Keratinocyte (primary cell): ENCODE measurements at regions not wholly inside any gene's neighbourhood (a gene's known extent, or its start where the extent isn't known, plus 50 kb on each side); places are given as distances from the start of the nearest gene placed in this dataset.

ENCODE experiments used
- DNase-seq: peaks from one replicate; pipeline ENCODE4 v3.0.0-alpha.2; 2011; ENCODE audit warnings: low read depth, missing footprints, low spot score
- FAIRE-seq: peaks from 2 replicates; lab custom pipeline; 2011; peaks lifted over from hg19 to GRCh38; lab: Jason Lieb, UNC
- H2AFZ ChIP-seq: 2 replicates; pipeline ENCODE4 v1.6.0; 2012; ENCODE audit warnings: low read length, control low read depth, inconsistent platforms; ENCODE audit not compliant: control insufficient read depth
- H3K27ac ChIP-seq: 2 replicates; pipeline ENCODE4 v1.5.1; 2011; ENCODE audit warnings: low read length; ENCODE audit not compliant: control insufficient read depth, insufficient read depth
- H3K27me3 ChIP-seq: 3 replicates; pipeline ENCODE4 v1.6.0; 2011; ENCODE audit warnings: low read length; ENCODE audit not compliant: control insufficient read depth, insufficient read depth; ENCODE audit errors: extremely low read depth
- H3K36me3 ChIP-seq, 2 experiments: 2 replicates in 1 of 2; 3 replicates in 1 of 2; pipeline ENCODE4 v1.5.1; 2011; ENCODE audit warnings: low read length in 2 of 2, mild to moderate bottlenecking in 1 of 2; ENCODE audit not compliant: control insufficient read depth in 2 of 2, insufficient read depth in 2 of 2; ENCODE audit errors: extremely low read depth in 1 of 2
- H3K4me1 ChIP-seq: 3 replicates; pipeline ENCODE4 v1.5.1; 2011; ENCODE audit warnings: low read length; ENCODE audit not compliant: control insufficient read depth, insufficient read depth; ENCODE audit errors: extremely low read depth
- H3K4me2 ChIP-seq: 3 replicates; pipeline ENCODE4 v1.6.0; 2011; ENCODE audit warnings: low read depth, low read length; ENCODE audit not compliant: control insufficient read depth, insufficient read depth; ENCODE audit errors: extremely low read depth
- H3K4me3 ChIP-seq, 3 experiments: fragments of 200-600 bp in 1 of 3; sonication (generic) in 1 of 3; 2 replicates in 2 of 3; 3 replicates in 1 of 3; pipeline ENCODE4 v1.5.1; 2011 to 2016; ENCODE audit warnings: low read length in 3 of 3, mild to moderate bottlenecking in 3 of 3, control low read depth in 2 of 3, inconsistent platforms in 1 of 3, low read depth in 1 of 3, mixed read lengths in 1 of 3, mixed run types in 1 of 3, moderate library complexity in 1 of 3; ENCODE audit not compliant: control insufficient read depth in 2 of 3, insufficient read depth in 2 of 3; ENCODE audit errors: extremely low read depth in 1 of 3
- H3K79me2 ChIP-seq: 2 replicates; pipeline ENCODE4 v1.6.0; 2012; ENCODE audit warnings: low read length; ENCODE audit not compliant: control insufficient read depth, insufficient read depth
- H3K9ac ChIP-seq: 3 replicates; pipeline ENCODE4 v1.6.0; 2011; ENCODE audit warnings: low read length; ENCODE audit not compliant: control insufficient read depth, insufficient read depth; ENCODE audit errors: extremely low read depth
- H3K9me1 ChIP-seq: 3 replicates; pipeline ENCODE4 v1.6.0; 2011; ENCODE audit warnings: low read length; ENCODE audit not compliant: control insufficient read depth, insufficient read depth; ENCODE audit errors: extremely low read depth
- H3K9me3 ChIP-seq: 2 replicates; pipeline ENCODE4 v1.5.1; 2012; ENCODE audit warnings: low read depth, low read length; ENCODE audit not compliant: control insufficient read depth
- H4K20me1 ChIP-seq: 3 replicates; pipeline ENCODE4 v1.6.0; 2011; ENCODE audit warnings: low read length; ENCODE audit not compliant: control insufficient read depth, insufficient read depth; ENCODE audit errors: extremely low read depth
- EZH2 ChIP-seq: IDR thresholded peaks from one replicate; pipeline ENCODE4 v1.6.1; 2012; ENCODE audit warnings: inconsistent platforms, mild to moderate bottlenecking, low read length, moderate library complexity
- dilution Hi-C: fragments of 300-500 bp; cut with MboI; formaldehyde crosslinking; loops from one replicate; pipeline ENCODE4 v1.7.0; 2020; ENCODE audit warnings: low sequenced_read_pairs; ENCODE audit not compliant: extremely low pct_ligation_motif_present
- TF ChIP-seq, protein P1 (sequence below), 3 experiments: IDR thresholded peaks in 1 of 3; conservative IDR thresholded peaks in 1 of 3; optimal IDR thresholded peaks in 1 of 3; 2 replicates in 2 of 3; 3 replicates in 1 of 3; pipeline versions ENCODE3 to v1.5.1; 2011; ENCODE audit warnings: low read length in 3 of 3, mild to moderate bottlenecking in 3 of 3, moderate library complexity in 2 of 3, control low read depth in 1 of 3, inconsistent platforms in 1 of 3; ENCODE audit not compliant: insufficient read depth in 2 of 3; ENCODE audit errors: extremely low read depth in 1 of 3

DNA sequence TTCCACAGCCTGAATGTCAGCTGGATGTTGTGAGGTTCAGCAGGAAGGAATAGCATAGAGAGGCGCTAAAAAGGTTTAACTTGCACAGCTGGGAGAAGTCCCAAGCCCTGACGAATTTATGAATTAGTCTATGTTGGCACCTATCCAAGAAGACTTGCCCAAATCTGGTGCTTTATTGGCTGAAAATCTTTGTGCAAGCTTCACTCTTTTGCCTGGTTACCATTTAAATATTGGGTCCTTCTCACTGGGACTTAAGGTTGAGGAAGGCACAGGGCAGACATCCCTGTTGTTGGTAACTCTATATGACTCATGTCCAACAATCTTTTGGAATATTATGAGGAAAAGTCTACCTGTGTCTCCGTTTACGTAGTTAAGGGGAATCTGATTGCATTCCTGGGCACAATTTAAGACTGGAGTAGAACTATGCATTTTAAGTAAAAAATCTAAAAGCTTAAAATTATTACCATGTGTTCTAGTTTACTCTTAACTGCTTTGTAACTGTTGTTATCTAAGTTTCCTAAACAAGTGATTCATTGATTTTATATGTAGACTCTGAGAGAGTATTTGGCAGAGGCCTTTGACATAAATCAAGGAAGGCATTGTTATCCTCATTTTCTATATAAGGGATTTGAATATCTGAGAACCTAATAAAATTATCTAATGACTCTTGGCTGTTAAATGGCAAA lies 181.7 kb upstream of the DPYD start:
- no peak overlapping the region for H3K4me2 ChIP-seq
- H2AFZ ChIP-seq, result no peak overlapping the region
- no peaks in the 10 kb centered on the region for H3K79me2 ChIP-seq
- no peaks in the 10 kb centered on the region for H3K9me1 ChIP-seq
- peaks cover 2% of the 10 kb centered on the region for H3K9me3 ChIP-seq
- FAIRE-seq (peak; percentile 59), DNase-seq (no peak)
- dilution Hi-C loops, result no loop called here
- H4K20me1 ChIP-seq, result no peaks in the 10 kb centered on the region
- no peaks in the 10 kb centered on the region for H3K36me3 ChIP-seq
- H3K4me1 ChIP-seq, result peaks cover 9% of the 10 kb centered on the region
- no peak overlapping the region for H3K4me3 ChIP-seq
- TF ChIP-seq EZH2, result no peak
- TF ChIP-seq, protein P1, sequence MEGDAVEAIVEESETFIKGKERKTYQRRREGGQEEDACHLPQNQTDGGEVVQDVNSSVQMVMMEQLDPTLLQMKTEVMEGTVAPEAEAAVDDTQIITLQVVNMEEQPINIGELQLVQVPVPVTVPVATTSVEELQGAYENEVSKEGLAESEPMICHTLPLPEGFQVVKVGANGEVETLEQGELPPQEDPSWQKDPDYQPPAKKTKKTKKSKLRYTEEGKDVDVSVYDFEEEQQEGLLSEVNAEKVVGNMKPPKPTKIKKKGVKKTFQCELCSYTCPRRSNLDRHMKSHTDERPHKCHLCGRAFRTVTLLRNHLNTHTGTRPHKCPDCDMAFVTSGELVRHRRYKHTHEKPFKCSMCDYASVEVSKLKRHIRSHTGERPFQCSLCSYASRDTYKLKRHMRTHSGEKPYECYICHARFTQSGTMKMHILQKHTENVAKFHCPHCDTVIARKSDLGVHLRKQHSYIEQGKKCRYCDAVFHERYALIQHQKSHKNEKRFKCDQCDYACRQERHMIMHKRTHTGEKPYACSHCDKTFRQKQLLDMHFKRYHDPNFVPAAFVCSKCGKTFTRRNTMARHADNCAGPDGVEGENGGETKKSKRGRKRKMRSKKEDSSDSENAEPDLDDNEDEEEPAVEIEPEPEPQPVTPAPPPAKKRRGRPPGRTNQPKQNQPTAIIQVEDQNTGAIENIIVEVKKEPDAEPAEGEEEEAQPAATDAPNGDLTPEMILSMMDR (optimal IDR thresholded peaks at IDR 0.05 in 1 of 3, IDR thresholded peaks at IDR 0.05 in 1 of 3, conservative IDR thresholded peaks at IDR 0.05 in 1 of 3; ENCODE audit: extremely low read depth in 1 of 3, insufficient read depth in 2 of 3, low read length in 3 of 3), result no peak
- no peak overlapping the region for H3K27ac ChIP-seq
- no peak overlapping the region for H3K9ac ChIP-seq
- no peaks in the 10 kb centered on the region for H3K27me3 ChIP-seq

DNA sequence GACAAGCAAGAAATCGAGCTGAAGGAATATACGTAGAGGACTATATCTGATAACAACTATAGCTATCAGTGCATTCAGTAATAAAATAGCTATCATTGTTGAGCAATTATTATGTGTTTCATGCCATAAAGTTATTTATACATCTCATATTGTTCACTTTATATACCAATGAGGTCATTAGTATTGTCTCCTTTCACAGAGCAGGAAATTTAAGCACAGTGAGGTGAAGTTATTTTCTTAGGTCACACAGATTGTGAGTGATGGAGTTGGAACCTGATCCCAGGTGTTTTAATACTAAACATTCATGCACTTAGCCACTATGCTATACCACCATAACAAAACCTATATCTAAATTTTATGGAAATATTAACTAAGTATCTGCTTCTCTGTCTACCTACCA lies 180.5 kb upstream of the DPYD start:
- dilution Hi-C loops, result no loop called here
- H3K36me3 ChIP-seq, result no peaks in the 10 kb centered on the region
- DNase-seq, result no peak
- no peak overlapping the region for H2AFZ ChIP-seq
- no peaks in the 10 kb centered on the region for H3K9me3 ChIP-seq
- no peak for FAIRE-seq
- H3K4me3 ChIP-seq, result no peak overlapping the region
- no peak overlapping the region for H3K4me2 ChIP-seq
- H3K4me1 ChIP-seq, result peaks cover 9% of the 10 kb centered on the region
- no peaks in the 10 kb centered on the region for H3K9me1 ChIP-seq
- H3K9ac ChIP-seq, result no peak overlapping the region
- no peaks in the 10 kb centered on the region for H3K79me2 ChIP-seq
- H4K20me1 ChIP-seq, result no peaks in the 10 kb centered on the region
- TF ChIP-seq, protein P1 (optimal IDR thresholded peaks at IDR 0.05 in 1 of 3, IDR thresholded peaks at IDR 0.05 in 1 of 3, conservative IDR thresholded peaks at IDR 0.05 in 1 of 3; ENCODE audit: extremely low read depth in 1 of 3, insufficient read depth in 2 of 3, low read length in 3 of 3), result no peak
- no peak for TF ChIP-seq EZH2
- no peaks in the 10 kb centered on the region for H3K27me3 ChIP-seq
- H3K27ac ChIP-seq, result no peak overlapping the region
